Renal cortex interstitium (tissue), 11 donors: ENCODE measurements at regions not wholly inside any gene's neighbourhood (a gene's known extent, or its start where the extent isn't known, plus 50 kb on each side); places are given as distances from the start of the nearest gene placed in this dataset.

ENCODE experiments used
- DNase-seq, 11 donors: peaks; one replicate each; pipeline ENCODE4 v3.0.0-alpha.2; 2013; ENCODE audit warnings: low read depth in 9 of 11, low spot score in 4 of 11; ENCODE audit errors: extremely low read depth in 1 of 11

DNA sequence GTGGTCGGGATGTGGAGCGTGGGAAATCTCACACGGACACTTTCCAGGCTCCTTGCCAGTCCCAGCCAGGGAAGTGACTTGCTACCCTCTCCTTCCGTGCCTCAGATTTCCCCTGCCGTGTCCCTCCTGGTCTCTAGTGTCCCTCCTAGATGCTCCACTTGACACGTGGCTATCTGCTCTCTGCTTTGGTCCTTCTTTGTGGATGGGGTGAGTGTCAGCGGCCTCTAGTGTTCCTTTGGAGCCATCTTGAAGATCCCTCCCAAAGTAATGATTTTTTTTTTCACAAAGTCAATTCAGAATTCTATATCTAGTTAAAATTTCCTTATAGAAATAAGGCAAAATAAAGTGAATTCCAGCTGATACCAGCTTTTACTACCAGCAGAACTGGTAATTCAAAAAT lies 117.7 kb downstream of the MRPL36 start:
- DNase-seq = no peak

DNA sequence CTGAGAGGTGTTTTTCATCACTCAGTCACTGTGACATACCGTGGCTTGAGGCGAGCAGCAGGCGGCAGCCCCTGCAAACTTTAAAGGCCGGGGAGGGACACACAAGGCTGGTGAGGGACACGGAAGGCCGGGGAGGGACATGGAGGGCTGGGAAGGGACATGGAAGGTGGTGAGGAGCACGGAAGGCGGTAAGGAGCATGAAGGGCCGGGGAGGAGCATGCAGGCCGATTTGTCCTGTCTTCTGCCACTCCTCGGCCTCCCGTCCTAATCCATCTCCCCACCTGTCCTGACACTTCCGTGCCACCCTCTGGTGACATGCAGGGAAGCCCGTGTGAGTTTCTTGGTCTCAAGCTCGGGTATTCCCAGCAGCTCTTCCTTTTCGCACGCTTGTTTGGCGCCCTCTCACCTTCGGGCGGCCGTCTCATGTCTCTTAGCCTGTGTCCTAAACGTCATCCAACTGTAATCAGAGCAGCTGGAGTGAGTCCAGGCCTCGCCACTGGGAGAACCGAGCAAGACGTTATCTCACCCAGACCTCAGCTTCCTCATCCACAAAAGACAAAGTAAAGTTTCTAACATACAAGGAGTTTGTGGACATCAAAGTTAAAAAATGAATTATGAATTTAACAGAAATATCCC lies 126.5 kb downstream of the MRPL36 start:
- DNase-seq = no peak

DNA sequence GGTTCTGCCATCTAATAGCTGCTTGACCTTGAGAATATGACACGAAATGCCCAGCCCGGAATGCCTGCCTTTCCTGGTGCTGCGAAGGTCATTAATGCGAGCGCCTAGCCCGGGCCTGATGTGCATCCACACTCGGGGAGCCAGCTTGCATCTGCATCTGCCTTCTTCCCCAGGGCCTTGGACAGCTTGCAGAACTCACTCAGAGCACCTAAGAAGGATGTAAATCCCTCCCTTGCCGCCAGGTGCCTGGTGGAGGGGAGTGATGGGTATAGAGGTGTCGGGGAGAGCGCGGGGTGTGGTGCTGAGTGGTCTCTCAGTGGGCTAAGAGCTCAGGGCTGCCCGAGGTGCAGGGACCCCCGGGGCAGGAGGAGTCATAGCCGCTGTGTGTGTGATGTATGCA lies 127.2 kb downstream of the MRPL36 start:
- no peak for DNase-seq

DNA sequence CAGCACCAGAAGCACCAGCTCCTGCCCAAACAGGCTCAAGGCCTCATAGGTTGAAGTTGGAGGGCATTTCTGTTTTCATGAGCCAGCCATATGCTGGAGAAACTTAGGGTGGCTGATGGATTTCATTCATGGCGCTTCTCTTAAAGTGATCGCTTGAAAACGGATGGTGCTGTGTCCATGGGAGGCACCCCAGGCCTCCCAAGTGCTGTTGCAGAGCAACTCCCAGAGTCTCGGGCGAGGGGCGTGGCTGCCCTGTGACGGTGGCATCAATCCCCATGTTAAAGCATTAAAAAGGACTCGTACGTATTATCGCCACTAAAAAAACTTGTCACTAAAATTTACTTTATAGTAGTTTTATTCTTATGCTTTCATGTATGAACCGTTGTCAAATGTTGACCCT lies 128.3 kb downstream of the MRPL36 start:
- no peak for DNase-seq

DNA sequence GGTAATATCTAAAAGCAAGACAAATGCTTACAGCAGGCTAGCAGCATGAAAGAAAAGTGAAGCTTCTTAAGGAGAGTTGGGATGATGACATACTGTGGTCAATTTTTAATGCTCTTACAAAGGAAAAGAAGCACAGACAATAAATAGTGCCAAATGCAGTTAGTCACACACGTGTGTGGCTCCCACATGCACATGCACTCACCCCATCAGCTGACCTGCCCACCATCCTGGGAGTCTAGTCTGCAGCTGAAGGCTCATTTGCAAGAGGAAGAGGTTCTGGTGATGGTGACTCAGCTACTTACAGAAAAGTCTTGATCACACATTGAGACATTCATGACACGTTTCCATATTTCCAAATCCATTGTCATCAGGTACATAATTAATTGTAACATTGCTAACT lies 129.3 kb downstream of the MRPL36 start:
- DNase-seq = no peak

DNA sequence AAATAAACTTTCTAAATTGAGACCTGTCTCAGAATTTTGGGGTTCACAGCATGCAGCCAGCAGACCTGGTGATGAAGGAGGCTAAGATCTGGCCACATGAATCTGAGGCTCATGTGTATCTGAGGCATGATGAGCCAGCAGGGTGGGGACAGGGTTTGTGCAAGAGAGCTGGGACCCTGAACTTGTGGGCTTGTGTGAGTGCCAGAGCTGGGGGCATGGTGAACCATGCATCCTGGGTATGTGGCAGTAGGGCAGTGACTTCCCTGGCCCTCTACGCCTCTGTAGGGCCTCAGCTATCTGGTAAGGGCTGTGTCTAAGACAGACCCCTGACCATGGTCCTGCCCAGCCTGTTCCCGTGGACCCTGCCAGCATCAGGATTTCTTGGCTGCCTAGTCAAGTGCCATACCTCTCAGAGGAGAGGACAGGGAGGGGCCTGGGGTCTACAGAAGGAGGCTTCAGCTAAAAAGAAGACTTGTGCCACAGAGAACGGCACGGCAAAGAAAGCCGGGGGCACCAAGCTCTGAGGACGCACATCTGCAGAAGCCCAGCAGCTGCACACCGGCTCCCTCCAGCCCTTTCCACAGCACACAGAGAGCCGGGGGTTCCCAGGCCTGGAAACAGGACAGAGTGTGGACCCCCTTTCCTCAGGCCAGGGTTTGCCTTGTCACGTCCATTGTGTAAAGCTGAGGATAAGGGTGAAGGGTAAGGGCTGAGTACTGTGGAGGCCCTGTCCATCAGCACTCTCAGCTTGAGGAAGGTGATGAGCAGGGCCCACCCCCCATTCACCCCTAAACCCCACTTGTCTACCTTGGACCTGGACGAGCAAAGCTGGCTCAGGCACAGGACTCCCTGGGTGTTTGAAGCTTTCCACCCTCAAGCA lies 130.1 kb downstream of the MRPL36 start:
- DNase-seq = no peak

DNA sequence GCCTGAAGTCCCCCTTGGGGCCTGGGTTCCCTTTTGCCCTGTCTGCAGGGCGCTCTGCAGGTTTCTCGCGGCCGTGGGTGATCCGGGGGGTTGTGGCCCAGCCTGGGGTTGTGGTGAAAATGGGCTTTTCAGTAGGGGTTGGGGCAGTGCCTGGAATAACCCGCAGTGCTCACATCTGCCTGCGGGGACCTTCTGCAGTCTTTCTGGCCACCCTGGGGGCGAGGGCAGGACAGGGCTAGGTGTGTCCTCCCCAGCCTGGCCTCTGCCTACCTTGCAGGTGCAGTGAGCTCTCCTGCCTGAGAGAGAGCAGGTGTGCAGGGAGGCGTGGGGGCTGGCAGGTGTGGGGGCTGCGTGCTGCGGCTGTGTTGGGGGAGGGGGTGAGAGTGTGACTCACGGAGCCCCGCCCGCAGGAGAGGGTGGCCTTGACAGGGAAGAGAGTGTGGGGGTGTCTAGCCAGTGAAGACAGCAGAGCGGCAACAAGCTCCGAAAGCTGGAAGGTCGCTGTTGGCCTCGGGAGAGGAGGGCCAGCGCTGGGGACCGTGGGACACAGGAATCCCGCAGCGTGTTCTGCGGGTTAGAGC lies 131.4 kb downstream of the MRPL36 start:
- DNase-seq = no peak

DNA sequence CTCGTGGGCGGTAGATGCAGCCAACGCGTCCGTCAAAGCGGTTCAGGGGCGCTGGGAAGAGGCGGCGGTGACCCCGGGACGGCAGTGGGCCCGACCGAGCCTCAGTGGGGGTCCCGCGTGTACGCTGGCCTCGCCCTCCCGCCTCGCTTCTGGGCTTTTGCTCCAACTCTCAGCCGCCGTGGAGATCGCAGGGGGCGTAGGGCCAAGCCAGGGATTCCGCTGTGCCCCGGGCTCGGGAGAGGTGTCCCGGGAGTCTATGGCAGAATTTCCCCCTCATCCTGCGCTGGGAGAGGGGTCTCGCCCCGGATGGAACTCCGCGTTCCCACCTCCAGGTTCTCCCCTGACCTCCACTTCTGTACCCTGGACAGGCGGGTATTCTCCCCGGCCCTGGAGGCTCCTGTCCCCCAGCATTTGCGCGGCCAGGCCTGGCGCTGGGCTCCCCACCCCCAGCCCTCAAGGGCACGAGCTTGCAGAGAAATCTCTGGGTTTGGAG lies 131.9 kb downstream of the MRPL36 start:
- no peak for DNase-seq

DNA sequence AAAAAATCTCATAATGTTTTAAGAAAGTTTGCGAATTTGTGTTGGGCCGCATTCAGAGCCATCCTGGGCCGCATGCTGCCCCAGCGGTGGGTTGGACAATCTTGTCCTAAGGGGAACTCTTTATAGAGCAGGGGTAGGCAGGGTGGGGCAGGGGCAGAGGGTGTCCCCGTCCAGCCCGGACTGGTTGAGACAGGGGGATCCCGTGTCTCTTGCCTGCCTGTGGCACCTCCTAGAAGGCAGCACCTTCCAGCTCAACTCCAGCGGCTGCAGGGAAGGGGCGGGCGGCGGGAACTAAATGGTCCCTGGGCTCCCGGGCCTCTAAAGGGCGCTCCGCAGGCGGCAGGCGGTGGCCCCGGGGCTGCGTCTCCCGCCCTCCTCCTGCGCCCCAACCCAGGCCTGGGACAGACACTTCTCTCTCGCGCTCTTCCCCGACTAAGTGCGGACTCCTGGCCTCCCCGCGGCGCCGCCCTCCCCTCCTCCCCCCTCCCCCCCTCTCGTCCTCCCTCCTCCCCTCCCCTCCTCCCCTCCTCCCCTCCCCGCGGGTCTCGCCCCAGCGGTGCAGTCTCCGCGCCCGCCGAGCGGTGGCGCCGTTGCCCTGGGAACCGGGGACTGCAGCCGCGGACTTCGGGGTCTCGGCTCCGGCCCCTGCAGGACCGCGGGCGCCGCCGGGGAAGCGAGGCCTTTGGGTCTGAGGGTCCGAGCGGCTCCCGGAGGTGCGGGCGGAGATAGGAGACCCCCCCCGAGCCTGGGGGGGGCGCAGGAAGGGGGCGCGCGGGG lies 132.6 kb downstream of the MRPL36 start:
- DNase-seq = peak; percentile 25 to 69 (median 51)

DNA sequence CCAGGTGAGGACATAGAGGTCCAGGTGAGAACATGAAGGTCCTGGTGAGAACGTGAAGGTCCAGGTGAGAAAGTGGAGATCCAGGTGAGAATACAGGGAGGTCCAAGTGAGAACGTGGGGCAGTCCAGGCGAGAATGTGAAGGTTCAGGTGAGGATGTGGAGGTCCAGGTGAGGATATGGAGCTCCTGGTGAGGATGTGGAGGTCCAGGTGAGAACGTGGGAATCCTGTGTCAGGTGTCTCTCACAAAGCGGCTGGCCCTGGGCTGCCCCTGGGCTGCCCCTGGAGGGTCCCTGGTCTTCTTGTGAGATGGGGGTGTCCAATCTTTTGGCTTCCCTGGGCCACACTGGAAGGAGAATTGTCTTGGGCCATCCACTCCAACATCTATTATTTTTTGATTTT lies 133.4 kb downstream of the MRPL36 start:
- DNase-seq = no peak

DNA sequence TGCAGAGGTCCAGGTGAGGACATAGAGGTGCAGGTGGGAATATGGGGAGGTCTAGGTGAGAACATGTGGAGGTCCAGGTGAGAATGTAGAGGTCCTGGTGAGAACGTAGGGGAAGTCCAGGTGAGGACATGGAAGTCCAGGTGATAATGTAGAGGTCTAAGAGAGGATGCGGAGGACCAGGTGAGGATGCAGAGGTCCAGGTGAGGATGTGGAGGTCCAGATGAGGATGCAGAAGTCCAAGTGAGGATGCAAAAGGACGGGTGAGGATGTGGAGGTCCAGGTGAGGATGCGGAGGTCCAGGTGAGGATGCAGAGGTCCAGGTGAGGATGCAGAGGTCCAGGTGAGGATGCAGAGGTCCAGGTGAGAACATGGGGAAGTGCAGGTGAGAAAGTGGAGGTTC lies 133.8 kb downstream of the MRPL36 start:
- DNase-seq = no peak

DNA sequence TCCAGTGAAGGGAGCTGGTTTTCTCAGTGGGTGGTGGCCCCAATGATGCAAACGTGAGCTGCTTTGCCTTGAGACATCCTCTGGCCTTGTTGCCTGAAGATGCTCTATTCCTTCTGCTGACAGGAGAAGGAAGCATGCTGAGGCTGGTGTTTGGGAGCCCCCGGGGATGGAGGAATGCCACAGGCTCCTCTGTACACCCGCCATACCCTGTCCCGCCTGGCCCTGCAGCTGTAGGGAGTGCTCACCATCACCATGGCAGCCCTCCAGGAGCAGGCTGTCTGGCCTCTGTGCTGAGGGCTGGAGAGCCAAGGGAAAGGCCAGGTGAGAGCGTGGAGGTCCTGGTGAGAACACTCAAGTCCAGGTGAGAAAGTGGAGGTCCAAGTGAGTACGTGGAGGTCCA lies 134.4 kb downstream of the MRPL36 start:
- DNase-seq = no peak

DNA sequence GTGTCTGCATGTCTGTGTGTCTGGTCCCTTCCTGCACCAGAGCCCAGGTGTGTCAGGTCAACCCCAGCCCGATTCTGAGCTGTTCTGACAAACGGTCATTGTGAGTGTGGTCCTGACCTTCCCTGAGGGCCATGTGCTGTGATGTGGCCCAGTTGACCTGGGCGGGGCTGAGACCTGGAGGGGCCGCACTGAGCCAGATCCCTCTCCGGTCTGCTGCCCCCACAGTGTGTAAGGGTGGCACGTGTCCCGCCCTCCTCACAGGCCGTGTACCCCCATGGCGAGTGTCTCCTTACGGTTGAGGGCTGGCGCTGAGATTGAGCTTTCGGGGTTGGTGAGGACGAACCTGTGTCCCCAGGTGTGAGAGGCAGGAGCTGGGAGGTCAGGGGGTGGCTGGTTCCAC lies 136.5 kb downstream of the MRPL36 start:
- no peak for DNase-seq

DNA sequence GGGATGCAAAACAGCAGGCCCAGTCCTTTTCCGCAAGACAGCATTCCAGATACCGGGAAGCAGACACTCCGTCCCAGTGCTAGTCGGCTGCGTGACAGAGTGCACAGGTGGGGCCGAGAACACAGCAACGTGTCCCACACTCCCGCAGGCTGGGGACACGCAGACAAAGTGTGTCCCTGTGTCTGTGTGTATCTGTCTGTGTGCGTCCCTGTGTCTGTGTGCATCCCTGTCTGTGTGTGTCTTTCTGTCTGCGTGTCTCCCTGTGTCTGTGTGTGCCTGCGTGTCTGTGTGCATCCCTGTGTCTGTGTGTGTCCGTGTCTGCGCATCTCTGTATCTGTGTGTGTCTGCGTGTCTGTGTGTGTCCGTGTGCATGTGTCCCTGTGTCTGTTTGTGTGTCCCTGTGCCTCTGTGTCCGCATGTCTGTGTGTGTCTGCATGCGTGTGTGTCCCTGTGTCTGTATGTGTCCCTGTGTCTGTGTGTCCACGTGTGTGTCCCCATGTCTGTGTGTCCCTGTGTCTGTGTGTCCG lies 137.0 kb downstream of the MRPL36 start:
- DNase-seq = no peak

DNA sequence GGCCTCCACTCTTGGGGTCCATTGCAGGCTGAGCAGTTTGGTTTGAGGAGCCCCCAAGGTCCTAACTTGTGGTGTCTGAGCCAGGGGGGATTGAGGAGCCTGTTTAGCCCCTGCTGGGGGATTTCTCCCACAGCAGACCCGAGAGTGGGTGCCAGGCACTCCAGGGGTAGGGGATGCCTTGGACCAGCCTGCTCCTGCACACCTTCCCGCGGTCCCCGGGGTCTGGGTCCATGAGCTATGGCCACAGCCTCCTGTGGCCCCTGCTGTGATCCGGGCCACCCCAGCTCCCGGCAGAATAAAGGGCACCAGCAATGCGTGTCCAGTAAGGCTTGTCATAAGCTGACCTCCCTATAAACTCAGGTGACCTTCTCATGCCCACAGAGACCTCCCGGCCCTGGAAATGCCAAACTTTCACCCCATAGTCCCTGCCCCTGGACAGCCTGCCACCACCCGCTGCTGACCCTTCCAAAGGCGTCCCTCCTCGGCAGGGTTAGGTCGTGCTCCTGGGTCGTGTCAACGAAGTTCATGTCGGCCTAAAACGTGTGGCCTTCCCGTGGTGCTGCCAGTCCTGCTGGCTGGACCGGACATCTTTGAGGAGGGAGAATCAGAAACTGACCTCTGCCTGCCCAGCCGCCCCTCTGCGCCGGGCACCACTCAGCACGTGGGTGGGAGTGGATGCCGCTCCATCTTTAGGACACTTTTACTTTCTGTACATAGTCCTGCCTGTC lies 137.6 kb downstream of the MRPL36 start:
- DNase-seq = no peak

DNA sequence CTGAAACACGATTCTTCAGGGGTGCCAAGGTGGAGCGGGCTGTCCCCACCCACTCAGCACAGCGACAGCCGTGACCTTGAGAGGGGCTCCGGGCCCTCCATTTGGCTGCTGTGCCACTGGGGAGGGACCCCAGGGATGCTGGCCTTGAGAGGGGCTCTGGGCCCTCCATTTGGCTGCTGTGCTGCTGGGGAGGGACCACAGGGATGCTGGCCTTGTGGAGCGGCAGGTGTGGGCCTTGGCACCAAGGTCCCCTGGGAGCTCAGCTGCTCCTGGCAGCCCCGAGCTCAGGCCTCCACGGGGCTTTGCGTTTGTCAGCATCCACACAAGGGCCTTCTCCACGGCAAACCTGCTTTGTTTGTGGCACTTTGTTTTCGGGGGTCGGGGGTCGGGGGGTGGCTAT lies 137.6 kb upstream of the LPCAT1 start:
- DNase-seq = no peak

DNA sequence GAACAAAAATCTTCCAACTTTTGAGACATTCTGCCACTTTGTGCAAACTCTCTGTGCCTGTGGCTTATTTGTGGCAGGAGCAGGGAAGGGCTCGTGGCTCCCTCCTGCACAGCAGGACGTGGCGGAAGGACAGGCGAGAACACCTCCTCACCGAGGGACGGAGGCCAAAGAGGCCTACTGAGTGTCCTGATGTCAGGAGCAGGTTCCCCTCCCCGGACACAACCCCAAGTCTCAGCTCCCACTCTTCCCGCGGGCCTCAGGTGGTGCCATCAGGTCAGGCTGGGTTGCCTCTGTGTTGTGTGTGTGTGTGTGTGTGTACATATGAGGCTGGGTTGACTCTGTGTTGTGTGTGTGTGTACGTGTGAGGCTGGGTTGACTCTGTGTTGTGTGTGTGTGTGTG lies 136.8 kb upstream of the LPCAT1 start:
- no peak for DNase-seq

DNA sequence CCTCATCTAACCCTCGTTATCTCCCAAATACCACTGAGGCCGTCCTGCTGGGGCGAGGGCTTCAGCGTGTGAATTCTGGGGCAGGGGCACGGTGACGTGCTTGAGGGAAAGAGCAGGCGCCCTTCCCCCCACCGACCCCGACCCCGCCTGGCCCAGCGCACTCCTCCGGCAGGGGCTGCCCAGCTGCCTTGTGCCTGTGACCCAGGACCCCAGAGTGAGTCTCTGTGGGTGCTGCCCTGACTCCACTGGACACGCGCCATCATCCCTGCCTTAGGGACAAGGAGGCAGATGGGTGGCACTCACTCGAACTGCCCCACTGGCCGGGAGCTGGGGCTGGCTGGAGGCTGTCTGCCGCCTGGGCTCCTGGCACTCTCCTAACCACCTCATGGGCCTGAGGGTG lies 136.2 kb upstream of the LPCAT1 start:
- no peak for DNase-seq
